Kidney (tissue), 13 donors: ENCODE measurements at regions not wholly inside any gene's neighbourhood (a gene's known extent, or its start where the extent isn't known, plus 50 kb on each side); places are given as distances from the start of the nearest gene placed in this dataset.
A peak's percentile ranks its signal among the peaks of the same experiment; 100 is the strongest.

Source experiments
- DNase-seq, 5 donors: peaks; one replicate each; pipeline ENCODE4 v3.0.0-alpha.2; 2013 to 2020
- FAIRE-seq: peaks from 2 replicates; lab custom pipeline; 2012; peaks lifted over from hg19 to GRCh38; lab: Jason Lieb, UNC
- H3K27ac ChIP-seq, 2 donors: one replicate each; pipeline ENCODE4 v1.7.0; 2013; ENCODE audit warnings: low read depth in 2 of 2, low read length in 2 of 2, inconsistent platforms in 1 of 2
- H3K27me3 ChIP-seq: one replicate; pipeline ENCODE4 v1.7.1; 2013; ENCODE audit warnings: low read length, inconsistent platforms; ENCODE audit not compliant: control insufficient read depth, insufficient read depth
- H3K36me3 ChIP-seq, 3 donors: one replicate each; pipeline versions ENCODE4 v1.7.0 to v1.7.1; 2013; ENCODE audit warnings: low read length in 3 of 3, control low read depth in 1 of 3, inconsistent platforms in 1 of 3; ENCODE audit not compliant: insufficient read depth in 3 of 3, control insufficient read depth in 2 of 3
- H3K4me1 ChIP-seq, 3 donors: one replicate each; pipeline versions ENCODE4 v1.7.0 to v1.7.1; 2013; ENCODE audit warnings: low read length in 3 of 3, inconsistent platforms in 1 of 3, low read depth in 1 of 3; ENCODE audit not compliant: control insufficient read depth in 2 of 3, insufficient read depth in 2 of 3
- H3K4me3 ChIP-seq, 3 donors: one replicate each; pipeline versions ENCODE4 v1.7.0 to v1.8.1; 2013; ENCODE audit warnings: low read length in 3 of 3, control low read depth in 1 of 3, inconsistent platforms in 1 of 3
- H3K9ac ChIP-seq, 3 donors: one replicate each; pipeline versions ENCODE4 v1.7.0 to v1.7.1; 2013; ENCODE audit warnings: low read length in 3 of 3, control low read depth in 1 of 3, inconsistent platforms in 1 of 3
- H3K9me3 ChIP-seq, 3 donors: one replicate each; pipeline versions ENCODE4 v1.7.0 to v1.7.1; 2013; ENCODE audit warnings: low read length in 3 of 3, control low read depth in 1 of 3, inconsistent platforms in 1 of 3; ENCODE audit not compliant: control insufficient read depth in 2 of 3, insufficient read depth in 1 of 3
- intact Hi-C: fragments of 100-400 bp; cut with DNase I; formaldehyde crosslinking; loops from one replicate; pipeline ENCODE4 v1.11.1; 2022
- TF ChIP-seq, protein P1 (sequence below): IDR thresholded peaks from 3 replicates; pipeline ENCODE4 v1.5.1; 2012; ENCODE audit warnings: mild to moderate bottlenecking, moderate library complexity, borderline replicate concordance; ENCODE audit not compliant: insufficient read depth; ENCODE audit errors: extremely low read depth
- donor health status: control.
- donor health status: control.
- donor health status: control.
- donor health status: control.
- donor health status: control.
- donor health status: DM: yes; HTN: yes; CAD: no.
- donor health status: Normal renal cell carcinoma (clear cell type).

DNA sequence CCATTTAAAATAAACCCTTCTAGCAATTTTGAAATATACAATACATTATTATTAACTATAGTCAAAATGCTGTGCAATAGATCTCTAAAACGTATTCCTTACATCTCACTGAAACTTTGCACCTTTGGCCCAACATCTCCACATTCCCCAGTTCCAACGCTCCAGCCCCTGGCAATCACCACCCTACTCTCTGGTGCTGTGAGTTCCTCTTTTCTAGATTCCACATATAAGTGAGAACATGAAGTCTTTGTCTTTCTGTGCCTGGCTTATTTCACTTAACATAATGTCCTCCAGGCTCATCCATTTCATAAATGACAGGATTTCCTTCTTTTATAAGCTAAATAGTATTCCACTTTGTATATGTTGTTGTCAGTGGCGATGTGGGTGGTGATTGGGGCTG is 194.7 kb upstream of the RTL1 start:
- H3K4me1 ChIP-seq, result no peaks in the 10 kb centered on the region
- H3K36me3 ChIP-seq, result no peaks in the 10 kb centered on the region
- H3K4me3 ChIP-seq, result no peak overlapping the region
- FAIRE-seq, result no peak
- H3K27me3 ChIP-seq, result no peaks in the 10 kb centered on the region
- TF ChIP-seq, protein P1, sequence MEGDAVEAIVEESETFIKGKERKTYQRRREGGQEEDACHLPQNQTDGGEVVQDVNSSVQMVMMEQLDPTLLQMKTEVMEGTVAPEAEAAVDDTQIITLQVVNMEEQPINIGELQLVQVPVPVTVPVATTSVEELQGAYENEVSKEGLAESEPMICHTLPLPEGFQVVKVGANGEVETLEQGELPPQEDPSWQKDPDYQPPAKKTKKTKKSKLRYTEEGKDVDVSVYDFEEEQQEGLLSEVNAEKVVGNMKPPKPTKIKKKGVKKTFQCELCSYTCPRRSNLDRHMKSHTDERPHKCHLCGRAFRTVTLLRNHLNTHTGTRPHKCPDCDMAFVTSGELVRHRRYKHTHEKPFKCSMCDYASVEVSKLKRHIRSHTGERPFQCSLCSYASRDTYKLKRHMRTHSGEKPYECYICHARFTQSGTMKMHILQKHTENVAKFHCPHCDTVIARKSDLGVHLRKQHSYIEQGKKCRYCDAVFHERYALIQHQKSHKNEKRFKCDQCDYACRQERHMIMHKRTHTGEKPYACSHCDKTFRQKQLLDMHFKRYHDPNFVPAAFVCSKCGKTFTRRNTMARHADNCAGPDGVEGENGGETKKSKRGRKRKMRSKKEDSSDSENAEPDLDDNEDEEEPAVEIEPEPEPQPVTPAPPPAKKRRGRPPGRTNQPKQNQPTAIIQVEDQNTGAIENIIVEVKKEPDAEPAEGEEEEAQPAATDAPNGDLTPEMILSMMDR, result no peak
- H3K27ac ChIP-seq, result no peak overlapping the region
- DNase-seq, result no peak
- intact Hi-C loops, result no loop called here
- no peak overlapping the region for H3K9ac ChIP-seq
- H3K9me3 ChIP-seq, result peaks cover 0 to 4% (median 0%) of the 10 kb centered on the region in 3 donors

- Histone ChIP-seq H3K9me3 (peaks cover 0 to 4% (median 0%) of the 10 kb centered on the region in 3 donors), H3K36me3 (no peaks in the 10 kb centered on the region), H3K4me1 (no peaks in the 10 kb centered on the region), H3K4me3 (no peak overlapping the region), H3K27me3 (no peaks in the 10 kb centered on the region), H3K27ac (no peak overlapping the region), H3K9ac (no peak overlapping the region)
- FAIRE-seq (no peak), DNase-seq (no peak)
- intact Hi-C loops, result no loop called here
- TF ChIP-seq, protein P1, result no peak
Measured at GRCh38 chr14:101098641-101099040, 195.1 kb upstream of the RTL1 start.

- Histone ChIP-seq H3K36me3 (no peaks in the 10 kb centered on the region), H3K9me3 (peaks cover 0 to 4% (median 0%) of the 10 kb centered on the region in 3 donors), H3K27ac (no peak overlapping the region), H3K27me3 (no peaks in the 10 kb centered on the region), H3K4me3 (no peak overlapping the region), H3K4me1 (no peaks in the 10 kb centered on the region), H3K9ac (no peak overlapping the region)
- TF ChIP-seq, protein P1, result no peak
- DNase-seq, result peak in 1 of 5 donors; percentile 65
- FAIRE-seq, result no peak
- intact Hi-C loops, result no loop called here
Measured at GRCh38 chr14:101101456-101102056, 198.0 kb upstream of the RTL1 start.

DNA sequence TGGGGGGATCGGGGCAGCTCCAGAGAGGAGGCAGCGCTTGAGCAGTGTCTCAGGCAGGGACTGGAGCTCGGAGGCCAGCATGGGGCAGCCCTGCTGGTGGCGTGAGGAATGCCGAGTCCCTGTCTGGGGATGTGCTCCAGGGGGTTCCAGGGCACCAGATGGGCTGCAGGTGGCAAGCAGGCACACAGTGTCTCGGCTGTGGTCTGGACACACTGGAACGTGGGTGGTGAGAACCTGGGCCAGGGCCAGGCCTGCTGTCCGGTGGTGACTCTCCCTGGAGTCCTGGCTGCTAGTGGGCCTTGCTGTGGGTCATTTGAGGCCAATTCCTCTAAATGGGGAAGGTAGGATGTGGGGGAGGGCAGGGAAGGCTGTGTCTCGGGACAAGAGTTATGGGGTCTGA is 199.4 kb upstream of the RTL1 start:
- Histone ChIP-seq H3K27me3 (no peaks in the 10 kb centered on the region), H3K4me3 (no peak overlapping the region), H3K27ac (no peak overlapping the region), H3K4me1 (no peaks in the 10 kb centered on the region), H3K9ac (no peak overlapping the region), H3K9me3 (peaks cover 0 to 13% (median 0%) of the 10 kb centered on the region in 3 donors), H3K36me3 (no peaks in the 10 kb centered on the region)
- TF ChIP-seq, protein P1, result no peak
- intact Hi-C loops, result no loop called here
- no peak for FAIRE-seq
- peak in 1 of 5 donors; percentile 66 for DNase-seq
